ENCODE measurements at regions not wholly inside any gene's neighbourhood (a gene's known extent, or its start where the extent isn't known, plus 50 kb on each side); places are given as distances from the start of the nearest gene placed in this dataset.

GRCh38 chr22:22823131-22823810 lies 64.3 kb upstream of the IGLL5 start:
- no peak for DNase-seq (ENCODE audit: low read depth)

GRCh38 chr22:22824340-22825212 lies 63.0 kb upstream of the IGLL5 start:
- DNase-seq (ENCODE audit: low read depth), result no peak

GRCh38 chr22:22825213-22825593 lies 62.4 kb upstream of the IGLL5 start:
- DNase-seq (ENCODE audit: low read depth), result no peak

- no peak for DNase-seq (ENCODE audit: low read depth)
Observed at GRCh38 chr22:22827187-22827939, 60.3 kb upstream of the IGLL5 start.

- DNase-seq (ENCODE audit: low read depth), result no peak
Observed at GRCh38 chr22:22830193-22830592, 57.4 kb upstream of the IGLL5 start.

- DNase-seq (ENCODE audit: low read depth), result no peak
Observed at GRCh38 chr22:22830957-22831688, 56.5 kb upstream of the IGLL5 start.

GRCh38 chr22:22833059-22833458 lies 54.6 kb upstream of the IGLL5 start:
- no peak for DNase-seq (ENCODE audit: low read depth)

- DNase-seq (ENCODE audit: low read depth), result no peak
Observed at GRCh38 chr22:22833488-22833887, 54.1 kb upstream of the IGLL5 start.

GRCh38 chr22:22834204-22834603 lies 53.4 kb upstream of the IGLL5 start:
- no peak for DNase-seq (ENCODE audit: low read depth)

GRCh38 chr22:22834783-22835182 lies 52.8 kb upstream of the IGLL5 start:
- DNase-seq (ENCODE audit: low read depth), result no peak

- no peak for DNase-seq (ENCODE audit: low read depth)
Observed at GRCh38 chr22:22835242-22835641, 52.4 kb upstream of the IGLL5 start.

- no peak for DNase-seq (ENCODE audit: low read depth)
Observed at GRCh38 chr22:22835771-22836291, 51.8 kb upstream of the IGLL5 start.

- no peak for DNase-seq (ENCODE audit: low read depth)
Observed at GRCh38 chr22:22836635-22837034, 51.0 kb upstream of the IGLL5 start.

Data from stimulated activated CD8-positive, alpha-beta memory T cell treated with anti-CD3 and anti-CD28 coated beads, Interleukin-15, amount 100 ng/mL, for 24 hours (primary cell).